Right kidney (tissue), 1 donor: ENCODE measurements at regions not wholly inside any gene's neighbourhood (a gene's known extent, or its start where the extent isn't known, plus 50 kb on each side); places are given as distances from the start of the nearest gene placed in this dataset.
A peak's percentile ranks its signal among the peaks of the same experiment; 100 is the strongest.

Experiments used
- DNase-seq: peaks from one replicate; pipeline ENCODE4 v3.0.0-alpha.2; 2016

DNA sequence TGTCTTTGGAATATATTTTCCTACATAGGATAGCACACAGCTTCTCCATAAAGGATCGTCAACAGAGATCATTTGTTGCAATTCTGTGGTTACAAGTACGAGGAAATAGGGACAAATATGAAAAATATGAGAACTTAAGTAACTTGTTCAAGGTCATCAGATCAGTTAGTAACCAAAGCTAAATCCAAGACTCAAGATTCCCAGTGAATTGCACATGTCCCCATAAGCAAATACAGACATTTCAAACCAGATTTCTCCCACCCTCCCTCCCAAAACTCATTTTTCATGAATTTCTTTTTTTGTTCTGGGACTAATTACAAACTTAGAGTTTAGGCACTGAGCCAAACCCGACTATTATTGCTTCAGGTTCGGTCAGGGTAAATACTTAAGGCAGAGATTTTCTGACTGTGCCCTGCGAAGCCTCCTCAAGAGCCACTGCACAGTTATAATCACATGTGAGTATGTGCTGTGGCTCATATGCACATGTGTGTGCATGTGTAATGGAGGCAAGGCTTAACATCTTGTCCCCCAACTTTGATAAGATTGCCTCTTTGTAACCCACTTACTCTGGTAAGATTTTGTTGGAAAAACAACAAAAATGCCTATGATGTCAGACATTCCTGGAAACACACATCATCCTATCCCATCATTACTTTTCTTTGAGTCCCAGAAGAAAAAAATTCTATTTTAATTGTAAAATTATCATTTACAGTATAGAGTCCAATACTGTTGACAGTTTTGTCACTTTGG lies 216.2 kb downstream of the CD83 start:
- DNase-seq: no peak

- no peak for DNase-seq
Measured at GRCh38 chr6:14335071-14335470, 217.5 kb downstream of the CD83 start.

GRCh38 chr6:14337152-14337551 lies 219.6 kb downstream of the CD83 start:
- DNase-seq: no peak

DNA sequence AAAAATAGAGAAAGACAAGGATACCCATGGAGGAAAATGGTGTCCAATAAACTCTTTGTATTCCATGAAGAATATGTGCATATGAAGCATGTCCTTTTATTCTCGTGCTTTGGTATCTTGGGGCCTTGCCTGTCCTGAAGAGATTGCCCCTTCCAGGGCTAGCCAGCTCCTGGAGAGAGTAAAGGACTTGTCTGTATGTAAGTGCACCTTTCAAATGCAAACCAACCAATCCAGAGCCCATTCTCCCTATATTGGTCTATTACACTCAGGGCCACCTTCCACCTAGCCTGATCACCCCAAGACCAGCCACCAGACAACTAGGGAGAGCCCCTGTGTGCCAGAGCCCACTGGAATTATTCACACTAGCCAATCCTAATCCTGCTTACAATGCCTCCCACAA lies 221.6 kb downstream of the CD83 start:
- DNase-seq: no peak

DNA sequence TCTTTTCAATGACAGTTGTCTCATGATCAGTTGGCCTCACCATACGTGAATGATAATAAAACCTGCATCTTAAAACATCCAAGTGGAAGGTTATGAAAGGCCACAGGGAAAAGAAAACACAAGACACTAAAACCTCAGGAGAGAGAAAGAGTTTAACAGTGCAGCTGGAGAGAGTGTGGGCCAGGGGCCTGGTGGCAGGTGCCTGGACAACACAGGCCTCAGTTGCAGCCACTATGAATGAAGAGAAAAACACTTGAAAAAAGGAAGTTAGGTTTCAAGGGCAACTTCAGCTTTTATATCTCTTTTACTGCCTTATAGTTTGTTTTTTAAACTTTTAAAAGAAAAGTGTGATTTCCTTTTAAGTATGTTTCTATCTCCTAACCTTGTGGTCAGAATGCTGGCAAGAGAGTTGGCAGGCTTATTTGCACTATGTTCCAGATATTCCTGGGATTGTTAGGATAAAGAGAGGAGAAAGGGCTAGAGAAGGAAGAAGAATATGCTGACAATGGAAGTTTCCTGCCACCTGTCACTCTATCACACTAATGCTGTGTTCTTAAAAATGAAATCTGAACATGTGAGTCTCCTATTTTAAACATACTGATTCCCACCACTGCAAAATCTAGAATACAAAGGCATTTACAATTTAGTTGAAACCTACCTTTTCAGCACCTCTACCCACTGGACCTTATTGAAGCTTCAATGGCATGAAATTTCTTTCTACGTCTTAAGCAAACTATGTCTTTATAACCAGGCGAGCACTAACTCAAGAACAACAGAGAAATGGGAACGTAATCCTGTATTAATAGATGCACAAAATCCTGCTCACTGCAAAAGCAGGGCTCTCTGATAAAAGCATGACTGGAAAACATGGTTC lies 222.4 kb downstream of the CD83 start:
- DNase-seq: no peak

- DNase-seq: no peak
Measured at GRCh38 chr6:14344486-14344885, 226.9 kb downstream of the CD83 start.

DNA sequence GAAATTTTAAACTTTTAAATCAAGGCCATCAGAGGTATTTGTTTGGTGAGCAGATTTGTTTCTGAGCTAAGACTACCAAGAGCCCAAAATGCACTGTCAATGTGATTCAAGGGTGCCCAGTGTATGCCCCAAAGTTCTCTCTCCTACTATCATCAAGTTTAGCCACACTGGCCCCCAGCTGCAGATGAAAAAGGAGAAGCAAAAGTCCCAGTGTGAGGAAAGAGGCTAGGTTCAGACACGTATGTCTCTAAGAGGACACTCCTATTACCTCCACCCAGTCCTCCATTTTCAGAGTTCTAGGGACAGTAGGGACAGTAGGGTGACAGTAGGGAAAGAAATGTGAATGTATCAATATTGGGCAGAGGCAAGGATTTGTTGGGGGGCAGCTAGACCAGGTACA lies 230.8 kb downstream of the CD83 start:
- DNase-seq: no peak

- DNase-seq: no peak
Measured at GRCh38 chr6:14349507-14349906, 231.9 kb downstream of the CD83 start.

GRCh38 chr6:14350210-14350609 lies 232.6 kb downstream of the CD83 start:
- DNase-seq: no peak

DNA sequence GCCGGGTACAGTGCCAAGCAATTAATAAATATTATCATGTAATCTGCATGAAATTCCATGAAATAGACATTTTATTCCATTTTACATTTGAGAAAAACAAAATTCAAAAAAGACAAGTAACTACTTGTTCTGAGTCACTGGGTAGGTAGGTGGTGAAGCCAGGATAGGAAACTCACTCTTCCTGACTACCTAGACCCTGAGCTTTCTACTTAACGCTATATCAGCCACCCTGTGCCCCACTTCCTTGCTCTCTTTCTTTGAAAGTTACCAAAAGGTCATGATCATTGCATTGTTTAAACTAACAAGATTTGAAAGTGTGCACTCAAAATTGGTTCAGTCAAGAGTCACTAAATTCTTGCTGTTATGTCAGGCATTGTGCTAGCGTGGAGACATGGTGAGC lies 235.7 kb downstream of the CD83 start:
- no peak for DNase-seq

DNA sequence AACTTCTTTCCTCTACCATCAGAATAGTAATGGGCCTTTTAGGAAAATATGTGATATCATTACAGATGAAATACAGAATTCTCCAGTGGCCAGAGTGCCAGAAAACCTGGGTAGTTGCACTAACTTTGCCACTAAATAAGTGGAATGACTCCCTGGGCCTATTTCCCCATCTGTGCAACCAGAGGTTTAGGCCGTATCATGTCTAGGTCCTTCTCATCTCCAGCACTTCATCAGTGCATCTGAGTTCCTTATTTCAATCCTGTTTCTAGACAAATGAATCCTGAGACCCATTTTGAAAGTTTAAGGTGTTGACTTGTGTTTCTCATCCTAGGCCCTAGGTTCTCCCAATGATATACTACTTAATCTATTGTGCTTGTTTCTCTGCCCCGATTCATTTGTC lies 236.2 kb downstream of the CD83 start:
- DNase-seq: no peak

DNA sequence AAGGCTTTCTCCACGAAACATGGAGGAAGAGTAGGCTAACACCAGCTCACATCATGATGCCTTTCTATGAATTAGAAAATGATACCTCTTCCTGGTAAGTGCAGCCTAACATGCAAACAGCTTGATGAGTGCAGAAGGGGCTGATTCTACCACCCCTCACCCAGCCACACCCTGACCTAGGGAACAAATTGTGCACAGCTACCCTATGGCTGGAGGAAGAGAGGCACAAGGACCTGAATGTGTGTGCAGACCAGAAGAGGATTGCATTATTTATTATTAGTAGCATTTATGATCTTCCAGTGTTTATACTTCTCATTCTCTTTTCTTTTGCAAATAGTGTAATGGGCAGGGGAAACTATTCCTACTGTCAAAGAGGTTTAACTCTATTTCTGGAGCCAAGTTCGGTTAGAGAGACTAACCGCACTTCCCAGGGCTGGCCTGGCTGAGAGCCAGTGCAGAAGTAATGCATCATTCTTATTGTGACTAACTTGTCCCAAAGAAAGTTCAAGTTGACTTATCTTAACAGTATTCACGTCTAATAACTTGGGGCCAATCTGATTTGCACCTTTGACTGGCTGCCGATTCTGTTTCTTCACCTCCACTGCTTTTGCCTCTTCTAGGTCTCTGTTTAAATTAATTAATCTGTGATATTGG lies 237.5 kb downstream of the CD83 start:
- peak; percentile 6 for DNase-seq

- DNase-seq: no peak
Measured at GRCh38 chr6:14359438-14359837, 241.9 kb downstream of the CD83 start.

GRCh38 chr6:14360565-14360964 lies 243.0 kb downstream of the CD83 start:
- DNase-seq: no peak

GRCh38 chr6:14361297-14361696 lies 243.7 kb downstream of the CD83 start:
- no peak for DNase-seq

GRCh38 chr6:14361956-14362587 lies 244.5 kb downstream of the CD83 start:
- DNase-seq: no peak

DNA sequence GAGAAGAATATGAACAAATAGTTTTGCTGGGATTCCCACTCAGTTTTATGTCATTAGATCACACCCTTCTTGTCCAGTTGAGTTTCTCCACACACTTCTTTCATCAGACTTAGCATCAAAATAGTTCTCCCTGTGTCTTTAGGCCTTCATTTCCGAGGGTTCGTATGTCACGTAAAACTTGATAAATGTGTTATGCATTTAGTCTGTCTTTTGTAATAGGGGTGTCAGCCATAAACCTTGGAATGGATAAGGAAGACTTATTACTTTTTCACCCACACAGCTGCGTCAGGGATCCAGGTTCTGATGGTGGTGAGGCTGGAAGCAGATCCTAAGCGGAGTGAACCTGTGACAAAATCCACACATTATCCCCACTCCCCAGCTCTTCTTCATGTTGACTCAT lies 246.8 kb downstream of the CD83 start:
- DNase-seq: no peak

GRCh38 chr6:14365393-14365792 lies 247.8 kb downstream of the CD83 start:
- DNase-seq: no peak

DNA sequence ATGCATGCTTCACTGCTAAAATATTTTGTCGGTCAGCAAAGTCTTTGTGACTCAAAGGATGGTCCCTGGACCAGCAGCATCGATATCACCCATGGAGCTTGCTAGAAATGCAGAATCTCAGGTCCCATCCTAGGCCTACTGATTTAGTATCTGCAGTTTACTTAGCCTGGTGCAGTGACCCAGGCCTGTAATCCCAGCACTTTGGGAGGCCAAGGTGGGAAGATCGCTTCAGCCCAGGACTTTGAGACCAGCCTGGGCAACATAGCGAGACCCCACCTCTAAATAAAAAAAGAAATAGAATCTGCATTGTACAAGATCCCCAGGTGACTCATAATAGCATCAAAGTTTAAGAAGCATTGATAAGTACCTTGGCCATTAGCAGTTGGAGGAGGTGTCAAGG lies 248.7 kb downstream of the CD83 start:
- DNase-seq: no peak

DNA sequence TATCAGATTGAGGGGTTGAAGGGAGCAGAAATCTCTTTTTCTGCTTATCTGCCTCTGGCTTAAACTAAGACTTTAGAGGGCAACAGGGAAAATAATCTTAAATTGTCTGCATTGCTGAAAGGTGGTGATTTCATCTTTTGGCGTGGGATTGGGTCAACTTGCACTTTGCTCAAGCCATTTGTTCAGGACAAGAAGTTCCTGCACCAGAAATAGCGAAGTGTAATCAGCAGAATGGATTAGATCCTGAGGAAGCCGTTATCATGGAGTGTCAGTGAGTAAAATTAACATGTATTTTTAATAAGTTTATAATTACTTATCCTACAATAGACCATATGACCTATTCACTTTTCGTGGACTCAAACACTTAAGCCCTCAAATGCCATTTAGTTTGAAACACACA lies 249.3 kb downstream of the CD83 start:
- DNase-seq: no peak

GRCh38 chr6:14367296-14367695 lies 249.7 kb downstream of the CD83 start:
- no peak for DNase-seq

DNA sequence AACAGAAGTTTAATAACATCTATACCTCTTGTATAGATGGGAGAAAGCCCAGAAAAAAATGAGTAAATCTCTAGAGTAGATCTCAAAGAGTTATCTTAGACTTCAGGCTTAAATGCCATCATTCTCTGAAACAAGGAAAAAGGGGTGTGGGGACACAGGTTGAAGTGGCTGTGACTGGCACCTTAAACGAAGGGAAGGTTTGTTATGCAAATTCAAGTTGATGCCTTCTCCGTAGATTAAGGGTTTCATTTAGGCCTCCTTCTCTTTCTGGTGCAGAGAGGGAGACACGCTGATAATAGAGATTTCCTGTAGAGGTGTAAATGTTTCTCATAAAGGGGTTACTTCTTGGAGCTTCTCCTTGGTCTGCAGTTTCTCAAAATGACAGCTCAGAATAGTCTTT lies 252.1 kb downstream of the CD83 start:
- DNase-seq: no peak

DNA sequence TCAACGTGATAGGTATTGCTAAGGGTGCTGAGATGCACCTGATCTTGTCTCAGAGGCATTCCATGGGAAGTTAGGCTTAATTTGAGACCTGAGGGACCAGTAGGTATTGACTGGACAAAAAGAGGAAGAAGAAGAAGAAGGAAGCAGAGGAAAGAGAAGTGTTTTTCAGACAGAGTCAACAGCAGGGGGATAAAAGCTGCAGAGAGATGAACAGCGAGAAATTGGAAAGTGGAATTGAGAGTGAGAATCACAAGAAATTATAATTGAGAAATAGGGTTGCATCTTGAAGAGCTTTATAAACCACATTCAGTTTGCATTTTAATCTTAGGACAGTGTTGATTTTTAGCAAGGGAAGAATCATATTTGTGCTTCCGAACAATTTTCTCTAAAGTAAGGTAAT lies 254.0 kb downstream of the CD83 start:
- no peak for DNase-seq
